Psoas muscle (tissue), 7 donors: ENCODE measurements at regions not wholly inside any gene's neighbourhood (a gene's known extent, or its start where the extent isn't known, plus 50 kb on each side); places are given as distances from the start of the nearest gene placed in this dataset.
A peak's percentile ranks its signal among the peaks of the same experiment; 100 is the strongest.

ENCODE experiments used
- ATAC-seq, 4 donors: fragments of 200-7000 bp; cut with Tn5 transposase; one replicate each; pipeline ENCODE4 v1.9.1; 2020; ENCODE audit warnings: moderate library complexity in 3 of 4, mild to moderate bottlenecking in 2 of 4
- DNase-seq, 2 donors: peaks; one replicate each; pipeline ENCODE4 v3.0.0-alpha.2; 2020
- H3K27ac ChIP-seq: fragments of 200-600 bp; one replicate; pipeline ENCODE4 v1.8.0; 2022
- H3K27me3 ChIP-seq, 3 donors: fragments of 200-600 bp in 1 of 3; one replicate each; pipeline versions ENCODE4 v1.6.1 to v1.8.0; 2013 to 2022; ENCODE audit warnings: low read length in 2 of 3, mild to moderate bottlenecking in 2 of 3, moderate library complexity in 1 of 3; ENCODE audit not compliant: insufficient read depth in 3 of 3
- H3K36me3 ChIP-seq, 2 donors: fragments of 200-600 bp in 1 of 2; one replicate each; pipeline versions ENCODE4 v1.6.1 to v1.8.0; 2013 to 2022; ENCODE audit warnings: low read depth in 1 of 2, mild to moderate bottlenecking in 1 of 2, moderate library complexity in 1 of 2; ENCODE audit not compliant: insufficient read depth in 1 of 2
- H3K4me1 ChIP-seq: fragments of 200-600 bp; one replicate; pipeline ENCODE4 v1.8.0; 2022
- H3K4me3 ChIP-seq: fragments of 200-600 bp; one replicate; pipeline ENCODE4 v1.8.0; 2022; ENCODE audit warnings: mild to moderate bottlenecking
- H3K9me3 ChIP-seq: fragments of 200-600 bp; one replicate; pipeline ENCODE4 v1.8.0; 2022
- whole genome bisulfite sequencing, 3 donors: extraction: QIAGEN DNeasy Blood & Tissue Kit; methylation state at CpG; one replicate each; pipeline versions ENCODE4 v1.1.6 to v1.1.7; 2013; 5-methylcytosine and 5-hydroxymethylcytosine counted together
- intact Hi-C, 2 donors: fragments of 100-400 bp; cut with DNase I; formaldehyde crosslinking; loops; one replicate each; pipeline versions ENCODE4 v1.11.0 to v1.14.2; 2022
- TF ChIP-seq, protein P1 (sequence below): fragments of 200-600 bp; IDR thresholded peaks from one replicate; pipeline ENCODE4 v1.8.0; 2022; ENCODE audit warnings: antibody characterized with exemption
- donor health status: healthy with polysubstance abuse.
- donor health status: DM: no; HTN: no; CAD: no; lungs with moderate emphysema.
- donor health status: Bipolar disorder and iron deficiency.
- donor health status: healthy.
- donor health status: DM: yes; HTN: yes; CAD: no.
- donor health status: DM: no; HTN: no; CAD: no.
- donor health status: DM: yes; HTN: yes; CAD: no.

DNA sequence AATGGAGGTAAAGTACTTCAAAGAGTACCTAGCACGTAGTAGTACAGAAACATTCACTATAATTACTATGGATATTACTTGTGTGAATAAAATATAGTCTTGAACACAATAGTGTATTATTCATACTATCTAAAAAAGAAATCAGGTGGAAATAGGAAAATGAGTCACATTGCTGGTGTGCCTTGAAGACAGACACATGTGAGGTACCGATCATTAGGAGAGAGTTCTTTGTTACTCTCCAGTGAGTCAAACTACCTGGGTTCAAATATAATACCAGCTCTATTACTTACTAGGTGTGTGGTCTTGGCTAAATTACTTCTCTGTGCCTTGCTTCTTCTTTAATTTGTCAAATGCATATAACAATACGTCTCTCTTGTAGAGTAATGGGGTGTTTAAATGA lies 50.8 kb upstream of the BEND6 start:
- no peaks in the 10 kb centered on the region for H3K4me1 ChIP-seq
- no peak for ATAC-seq
- H3K36me3 ChIP-seq: peaks cover 0 to 7% of the 10 kb centered on the region in 2 donors
- TF ChIP-seq, protein P1, sequence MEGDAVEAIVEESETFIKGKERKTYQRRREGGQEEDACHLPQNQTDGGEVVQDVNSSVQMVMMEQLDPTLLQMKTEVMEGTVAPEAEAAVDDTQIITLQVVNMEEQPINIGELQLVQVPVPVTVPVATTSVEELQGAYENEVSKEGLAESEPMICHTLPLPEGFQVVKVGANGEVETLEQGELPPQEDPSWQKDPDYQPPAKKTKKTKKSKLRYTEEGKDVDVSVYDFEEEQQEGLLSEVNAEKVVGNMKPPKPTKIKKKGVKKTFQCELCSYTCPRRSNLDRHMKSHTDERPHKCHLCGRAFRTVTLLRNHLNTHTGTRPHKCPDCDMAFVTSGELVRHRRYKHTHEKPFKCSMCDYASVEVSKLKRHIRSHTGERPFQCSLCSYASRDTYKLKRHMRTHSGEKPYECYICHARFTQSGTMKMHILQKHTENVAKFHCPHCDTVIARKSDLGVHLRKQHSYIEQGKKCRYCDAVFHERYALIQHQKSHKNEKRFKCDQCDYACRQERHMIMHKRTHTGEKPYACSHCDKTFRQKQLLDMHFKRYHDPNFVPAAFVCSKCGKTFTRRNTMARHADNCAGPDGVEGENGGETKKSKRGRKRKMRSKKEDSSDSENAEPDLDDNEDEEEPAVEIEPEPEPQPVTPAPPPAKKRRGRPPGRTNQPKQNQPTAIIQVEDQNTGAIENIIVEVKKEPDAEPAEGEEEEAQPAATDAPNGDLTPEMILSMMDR: no peak
- no peaks in the 10 kb centered on the region for H3K27me3 ChIP-seq
- intact Hi-C loops: loop anchor here (5.0 to 10.0 kb wide), 2 partner anchors 271 to 413 kb away; partner anchors contain the start of genes BAG2 (in 1 of the 2) and PRIM2 (in 1 of the 2)
- 62 to 66% (median 64%) methylated on average over 3 of the region's 3 CpGs for WGBS, 3 donors
- no peak overlapping the region for H3K27ac ChIP-seq
- H3K9me3 ChIP-seq: no peaks in the 10 kb centered on the region
- DNase-seq: no peak
- no peak overlapping the region for H3K4me3 ChIP-seq

DNA sequence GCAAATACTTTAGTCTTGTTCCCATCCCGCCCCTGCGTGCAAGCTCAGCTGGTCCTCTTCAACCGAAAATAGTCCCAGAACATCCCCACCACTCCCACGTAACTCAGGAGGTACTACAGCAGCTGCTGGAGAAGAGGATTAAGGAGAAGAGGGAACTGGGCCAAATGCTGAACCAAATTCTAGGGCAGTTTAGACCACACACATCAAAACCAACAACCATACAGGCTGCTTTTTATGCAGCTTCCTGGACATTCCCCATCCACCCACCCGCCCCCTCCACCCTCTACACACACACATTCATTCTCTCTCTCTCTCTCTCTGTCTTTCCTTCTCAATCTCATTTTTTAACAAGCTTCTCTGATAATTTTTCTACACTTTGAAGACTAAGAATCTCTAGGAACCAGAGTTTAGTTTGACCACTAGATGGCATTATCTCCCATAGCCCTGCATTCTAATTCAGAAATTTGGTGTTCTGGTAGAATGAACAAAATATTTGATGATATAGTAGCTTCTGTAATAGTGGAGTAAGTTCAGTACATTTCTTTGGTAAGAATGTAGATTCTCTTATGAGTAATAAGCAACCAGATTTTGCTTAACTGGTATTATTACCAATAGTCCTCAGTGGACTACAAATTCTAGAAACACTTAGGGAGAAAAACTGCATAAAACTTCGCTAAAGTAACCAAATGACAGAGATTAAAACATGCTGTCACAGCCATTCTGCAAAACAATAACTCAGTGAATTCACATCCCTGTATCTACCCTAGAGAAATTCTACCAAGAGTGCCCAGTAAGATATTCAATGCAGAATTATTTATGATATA lies 52.1 kb upstream of the BEND6 start:
- H3K4me3 ChIP-seq: peak overlapping the region; percentile 2
- H3K36me3 ChIP-seq: peaks cover 0 to 7% of the 10 kb centered on the region in 2 donors
- no peak for DNase-seq
- peak in 2 of 4 donors; percentile 42 to 56 for ATAC-seq
- WGBS, 3 donors: 18 to 26% (median 25%) methylated on average over 6 of the region's 6 CpGs
- TF ChIP-seq, protein P1: peak; percentile 72
- no peak overlapping the region for H3K27ac ChIP-seq
- intact Hi-C loops: loop anchor here (2.0 to 10.0 kb wide), 5 partner anchors 52 to 414 kb away; partner anchors contain the start of genes PRIM2 (in 2 of the 2), BAG2 (in 1 of the 2) and BEND6 (in 1 of the 2)
- no peaks in the 10 kb centered on the region for H3K27me3 ChIP-seq
- no peaks in the 10 kb centered on the region for H3K9me3 ChIP-seq
- H3K4me1 ChIP-seq: no peaks in the 10 kb centered on the region

DNA sequence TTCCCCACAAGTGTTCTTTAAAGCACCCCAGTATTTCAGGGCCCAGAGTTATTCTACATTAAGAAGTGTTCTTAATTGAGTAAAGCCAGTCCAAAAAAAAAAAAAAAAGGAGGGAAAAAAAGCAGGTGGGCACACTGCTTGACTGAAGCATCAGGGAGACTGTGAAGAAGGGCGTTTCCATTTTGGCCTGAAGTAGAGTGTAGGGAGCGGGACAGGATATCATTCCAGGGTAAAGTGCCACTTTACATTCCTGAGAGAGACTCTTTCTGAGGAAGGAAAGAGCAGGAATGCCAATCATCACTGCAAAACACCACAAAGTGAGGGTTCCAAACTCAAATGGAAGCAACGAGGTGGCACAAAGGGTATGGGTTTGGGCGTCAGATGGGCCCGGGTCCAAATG lies 54.1 kb upstream of the BEND6 start:
- TF ChIP-seq, protein P1: no peak
- Histone ChIP-seq H3K4me3 (no peak overlapping the region), H3K27ac (no peak overlapping the region), H3K36me3 (peaks cover 0 to 7% of the 10 kb centered on the region in 2 donors), H3K4me1 (no peaks in the 10 kb centered on the region), H3K9me3 (no peaks in the 10 kb centered on the region), H3K27me3 (no peaks in the 10 kb centered on the region)
- WGBS, 3 donors: 89 to 94% (median 89%) methylated on average over 5 of the region's 5 CpGs
- intact Hi-C loops: loop anchor here (5.0 to 10.0 kb wide), 2 partner anchors 274 to 417 kb away; partner anchors contain the start of genes BAG2 (in 1 of the 2) and PRIM2 (in 1 of the 2)
- ATAC-seq (no peak), DNase-seq (no peak)

DNA sequence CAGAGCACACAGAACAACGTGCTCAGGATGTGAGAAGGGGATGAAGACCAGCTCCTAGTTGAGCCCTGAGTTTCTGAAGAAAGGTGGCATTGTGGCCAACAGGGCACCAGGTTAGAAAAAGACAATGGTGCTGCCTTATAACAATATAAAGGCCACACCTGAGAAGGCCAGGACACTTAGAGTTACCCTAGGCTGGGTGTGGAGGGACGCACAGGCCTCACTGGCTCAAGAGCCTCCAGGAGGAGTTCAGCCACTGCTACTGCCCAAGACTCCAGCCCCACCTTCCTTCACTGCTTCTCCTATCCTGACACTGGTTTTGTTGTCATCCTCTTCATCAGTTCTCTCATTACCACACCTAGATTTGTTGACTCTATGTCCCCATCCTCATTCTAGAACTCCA lies 55.2 kb upstream of the BEND6 start:
- 83 to 95% (median 88%) methylated on average over 2 of the region's 2 CpGs for WGBS, 3 donors
- Histone ChIP-seq H3K4me1 (no peaks in the 10 kb centered on the region), H3K27ac (no peak overlapping the region), H3K27me3 (no peaks in the 10 kb centered on the region), H3K4me3 (no peak overlapping the region), H3K36me3 (peaks cover 0 to 7% of the 10 kb centered on the region in 2 donors), H3K9me3 (no peaks in the 10 kb centered on the region)
- TF ChIP-seq, protein P1: no peak
- ATAC-seq: no peak
- intact Hi-C loops: loop anchor here (5.0 to 10.0 kb wide), 2 partner anchors 275 to 418 kb away; partner anchors contain the start of genes BAG2 (in 1 of the 2) and PRIM2 (in 1 of the 2)
- DNase-seq: no peak
